C4-2B (cell line): ENCODE measurements at regions not wholly inside any gene's neighbourhood (a gene's known extent, or its start where the extent isn't known, plus 50 kb on each side); places are given as distances from the start of the nearest gene placed in this dataset.

ENCODE experiments used
- CTCF ChIP-seq: fragments of 450-650 bp; conservative IDR thresholded peaks from 2 replicates; pipeline ENCODE4 v1.5.1; 2017; ENCODE audit warnings: mild to moderate bottlenecking
- ZFX ChIP-seq: fragments of 450-650 bp; IDR thresholded peaks from 2 replicates; pipeline ENCODE4 v1.6.1; 2017

- TF ChIP-seq CTCF (no peak), ZFX (no peak)
Observed at GRCh38 chr14:62420847-62421246, 624.4 kb downstream of the KCNH5 start.
